GM19043 (cell line): ENCODE measurements at regions not wholly inside any gene's neighbourhood (a gene's known extent, or its start where the extent isn't known, plus 50 kb on each side); places are given as distances from the start of the nearest gene placed in this dataset.

Experiments
- ATAC-seq: cut with Tn5 transposase; IDR thresholded peaks from one replicate; pipeline ENCODE4 v1.9.1; 2021; ENCODE audit warnings: low read depth; ENCODE audit not compliant: unreplicated experiment

- no peak for ATAC-seq
Observed at GRCh38 chr17:73874008-73874720, 229.9 kb upstream of the SDK2 start.

GRCh38 chr17:73875346-73875745 is 231.1 kb upstream of the SDK2 start:
- ATAC-seq, result no peak

DNA sequence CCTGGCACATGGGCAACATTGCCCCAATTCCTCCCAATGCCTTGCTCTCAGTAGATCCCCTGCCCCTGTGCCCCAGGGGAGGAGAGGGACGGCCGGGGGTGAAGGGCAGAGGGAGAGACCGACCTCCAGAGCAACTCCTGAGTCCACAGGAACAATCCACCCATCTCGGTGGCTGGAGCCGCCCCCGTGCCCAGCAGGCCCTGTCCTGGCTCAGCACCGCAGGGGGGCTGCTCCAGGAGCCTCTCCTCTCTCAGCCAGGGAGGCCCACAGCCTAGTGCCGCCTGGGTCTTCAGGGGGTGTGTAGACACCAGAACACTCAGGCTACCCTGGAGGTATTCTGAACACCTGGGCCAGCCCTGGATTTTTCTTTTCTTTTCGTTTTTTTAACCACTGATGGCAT is 233.7 kb upstream of the SDK2 start:
- ATAC-seq, result no peak

DNA sequence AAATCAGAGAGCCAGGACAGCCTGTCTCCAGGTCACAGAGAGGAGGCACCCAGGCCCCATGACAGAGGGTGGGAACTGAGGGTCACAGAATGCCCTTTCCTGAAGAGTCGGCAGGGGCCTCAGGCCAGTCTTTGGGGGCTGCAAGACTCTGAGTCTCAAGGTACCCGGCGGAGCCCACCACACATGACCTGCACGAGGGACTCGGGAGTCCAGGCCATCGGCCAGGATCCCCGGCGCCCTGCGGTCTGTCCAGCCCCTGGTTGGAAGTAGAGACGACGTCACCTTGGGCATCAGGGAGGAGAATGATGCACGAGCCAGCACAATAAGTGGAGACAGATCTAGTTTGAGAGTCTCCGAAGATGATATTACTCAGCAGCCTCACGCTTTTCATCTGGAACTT is 234.7 kb upstream of the SDK2 start:
- ATAC-seq, result no peak

GRCh38 chr17:73879987-73880386 is 235.7 kb upstream of the SDK2 start:
- no peak for ATAC-seq

GRCh38 chr17:73882590-73882989 is 238.3 kb upstream of the SDK2 start:
- ATAC-seq, result no peak

- no peak for ATAC-seq
Observed at GRCh38 chr17:73883175-73883574, 238.9 kb upstream of the SDK2 start.

DNA sequence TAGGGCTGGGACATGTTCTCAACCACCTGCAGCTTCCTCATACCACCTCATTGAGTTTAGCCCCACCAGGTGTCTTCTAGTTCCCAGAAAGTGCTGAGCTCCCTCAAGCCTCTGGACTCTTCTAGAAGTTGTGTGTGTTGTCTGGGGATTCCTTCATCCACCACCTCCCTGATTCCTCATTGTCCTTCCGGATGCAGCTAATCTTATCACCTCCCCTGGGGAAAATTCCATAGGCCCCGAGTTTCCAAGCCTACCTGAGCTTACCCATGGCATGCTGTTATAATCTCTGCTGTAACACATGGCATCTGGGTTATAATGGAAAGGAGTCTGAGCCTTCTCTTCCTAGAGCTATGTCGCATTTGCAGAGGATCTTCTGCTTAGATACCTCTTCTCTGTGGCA is 243.5 kb upstream of the SDK2 start:
- no peak for ATAC-seq

DNA sequence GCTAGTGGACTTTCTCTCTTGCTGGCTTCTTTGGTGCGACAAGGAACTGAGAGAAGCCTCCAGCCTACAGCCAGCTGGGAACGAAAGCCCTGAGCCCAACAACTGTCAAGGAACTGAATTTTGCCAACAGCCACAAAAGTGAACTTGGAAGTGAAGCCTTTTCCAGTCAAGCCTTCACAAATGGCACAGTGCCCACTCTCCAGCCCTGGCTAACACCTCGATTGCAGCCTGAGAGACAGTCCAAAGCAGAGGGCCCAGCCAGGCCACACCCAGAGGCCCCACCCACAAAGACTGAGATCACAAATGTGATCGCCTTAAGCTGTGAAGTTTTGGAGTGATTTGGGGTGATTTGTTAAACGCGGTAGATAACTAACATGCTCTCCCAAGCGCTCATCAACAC is 244.6 kb upstream of the SDK2 start:
- ATAC-seq, result no peak

GRCh38 chr17:73889439-73889838 is 245.2 kb upstream of the SDK2 start:
- no peak for ATAC-seq

DNA sequence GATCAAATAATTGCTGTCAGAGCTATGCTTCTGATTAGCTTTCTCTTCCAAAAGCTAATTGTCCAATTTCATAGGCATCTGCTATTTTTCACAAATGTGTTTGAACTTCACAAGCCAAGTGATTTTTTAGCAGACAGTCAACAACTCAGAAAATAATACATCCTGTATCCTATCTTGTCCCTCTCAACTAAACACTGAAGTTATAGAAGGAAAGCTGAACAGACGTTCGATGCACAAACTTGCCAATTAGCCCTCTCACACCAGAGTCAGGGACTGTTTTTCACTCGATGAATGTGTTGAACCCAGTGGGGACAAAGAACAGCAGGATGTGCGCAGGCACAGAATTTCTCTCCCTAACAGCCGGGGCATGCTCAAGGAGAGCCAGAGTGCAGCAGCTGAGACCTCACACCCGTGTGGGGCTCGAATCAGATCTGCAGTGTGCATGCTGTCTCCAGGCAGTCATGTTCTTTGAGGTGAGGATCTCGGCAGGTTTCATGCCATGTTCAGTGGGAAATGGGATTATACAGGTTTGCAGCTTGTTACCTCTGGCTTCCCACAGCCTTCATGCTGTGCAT is 246.7 kb upstream of the SDK2 start:
- ATAC-seq, result no peak

- ATAC-seq, result no peak
Observed at GRCh38 chr17:73895157-73895556, 250.9 kb upstream of the SDK2 start.

- ATAC-seq, result no peak
Observed at GRCh38 chr17:73896966-73897365, 252.7 kb upstream of the SDK2 start.

DNA sequence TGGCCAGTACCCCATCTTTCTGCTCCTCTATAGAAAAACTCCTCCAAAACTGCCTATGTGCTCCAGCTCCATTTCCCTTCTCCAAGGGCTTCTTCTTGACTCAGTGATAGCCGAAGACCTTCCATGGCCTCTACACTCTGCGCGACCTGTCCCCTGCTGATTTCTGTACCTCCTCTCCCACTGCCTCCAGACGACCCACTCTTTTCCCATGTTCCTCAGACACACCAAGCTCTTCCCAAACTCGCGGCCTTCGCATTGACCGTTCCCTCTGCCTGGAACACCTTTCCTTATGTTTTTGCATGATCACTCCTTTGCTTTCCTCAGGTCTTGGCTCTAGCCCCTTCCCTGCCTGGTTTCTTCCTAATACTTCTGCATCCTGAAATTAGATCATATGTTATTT is 255.6 kb upstream of the SDK2 start:
- ATAC-seq, result no peak

DNA sequence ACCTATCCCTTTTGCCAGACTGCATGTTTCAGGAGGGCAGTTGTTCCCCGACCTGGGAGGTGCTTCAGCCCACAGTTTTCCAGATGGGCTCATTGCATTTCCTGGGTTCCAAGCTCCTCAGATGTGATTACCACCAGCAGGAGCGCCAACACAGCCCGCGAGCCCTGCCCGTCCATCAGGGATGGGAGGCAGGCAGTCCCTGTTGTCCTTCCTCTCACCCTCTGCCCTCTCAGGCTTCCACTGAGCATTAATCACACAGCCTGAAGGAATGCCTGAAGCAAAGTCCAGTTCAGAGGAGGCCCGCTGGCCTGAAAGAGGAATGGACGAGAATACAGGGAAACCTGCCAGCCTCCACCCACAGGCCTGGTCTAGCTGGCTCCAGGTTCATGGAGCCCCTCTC is 256.3 kb upstream of the SDK2 start:
- no peak for ATAC-seq

GRCh38 chr17:73901249-73901648 is 257.0 kb upstream of the SDK2 start:
- no peak for ATAC-seq

DNA sequence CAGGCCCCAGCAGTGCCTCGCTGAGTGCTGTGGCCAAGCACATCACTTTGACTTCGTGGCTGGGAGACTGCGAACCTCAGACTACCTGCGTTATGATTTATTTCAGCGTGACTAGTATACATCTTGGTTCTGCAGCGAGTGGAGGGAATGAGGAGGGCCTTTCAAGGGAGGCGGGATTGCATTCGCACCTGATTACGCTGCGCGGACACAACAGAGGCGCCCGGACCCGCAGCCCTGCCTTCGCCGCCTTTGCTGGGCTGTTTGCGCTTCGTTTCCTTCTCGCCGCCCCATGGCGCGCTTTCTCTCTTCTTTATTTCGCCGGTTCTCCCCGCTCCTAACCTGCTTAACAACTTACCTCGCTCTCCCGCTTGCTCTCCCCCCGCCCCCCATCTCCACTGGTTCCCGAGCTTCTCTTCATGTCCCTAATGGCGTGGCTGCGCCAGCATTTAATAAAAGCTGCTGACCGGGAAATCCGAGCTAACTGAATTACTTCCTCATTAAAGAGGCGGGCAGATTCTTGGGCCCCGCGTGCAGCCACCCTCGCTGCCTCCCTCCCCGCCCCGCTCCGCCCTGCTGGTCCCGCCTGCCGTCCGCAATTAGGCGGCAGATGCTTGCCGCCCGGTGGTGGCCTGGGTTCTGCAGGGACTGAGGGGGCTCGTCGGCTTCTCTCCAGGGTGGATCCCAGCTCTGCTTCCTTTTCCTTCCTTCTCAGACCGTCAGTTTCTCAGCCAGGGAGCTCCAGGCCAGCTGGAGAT is 257.6 kb upstream of the SDK2 start:
- no peak for ATAC-seq

- no peak for ATAC-seq
Observed at GRCh38 chr17:73902416-73903181, 258.4 kb upstream of the SDK2 start.

DNA sequence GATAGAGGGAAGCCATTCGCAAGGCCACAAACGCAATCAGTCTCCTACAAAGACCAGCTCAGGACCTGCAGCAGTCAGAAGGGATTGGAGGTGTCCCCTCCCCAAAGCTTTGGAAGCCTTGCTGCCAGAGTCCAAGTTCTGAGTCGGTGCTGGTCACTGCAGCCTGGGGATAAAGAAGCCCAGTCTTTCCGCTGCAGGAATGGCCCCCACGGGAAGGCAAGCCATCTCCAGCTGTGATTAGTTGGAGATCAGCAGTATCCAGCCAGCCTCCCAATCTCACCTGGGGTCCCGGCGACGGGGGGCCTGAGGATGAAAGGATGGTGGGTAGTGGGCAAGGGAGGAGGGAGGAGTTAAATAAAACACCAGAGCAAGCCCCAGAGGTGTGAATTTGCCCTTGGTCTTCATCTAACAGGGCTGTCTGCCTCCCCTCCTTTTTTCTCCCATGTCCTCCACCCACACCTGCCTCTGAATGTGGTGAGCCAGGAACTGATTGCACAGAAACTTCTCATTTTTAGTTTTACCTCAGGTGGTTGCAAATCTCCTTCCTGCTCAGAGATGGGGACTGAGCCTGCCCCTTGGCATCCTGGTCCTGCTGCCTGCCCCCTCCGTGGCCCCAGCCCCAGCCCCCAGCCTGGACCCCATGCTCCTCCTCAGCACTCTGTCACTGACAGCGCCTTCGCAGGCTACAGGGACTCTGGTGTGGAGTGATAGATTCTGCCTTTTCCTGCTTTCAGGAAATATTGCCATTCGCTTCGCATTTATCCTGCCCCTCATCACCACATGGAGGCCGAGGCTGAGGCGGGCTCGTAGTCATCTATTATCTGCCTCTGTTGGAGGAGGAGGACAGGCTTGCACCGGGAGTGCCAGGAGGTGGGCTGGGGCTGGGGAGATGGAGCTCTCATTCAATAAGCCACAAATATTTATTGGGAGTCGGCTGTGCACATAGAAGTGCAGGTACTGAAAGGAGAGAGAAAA is 262.9 kb upstream of the SDK2 start:
- no peak for ATAC-seq

DNA sequence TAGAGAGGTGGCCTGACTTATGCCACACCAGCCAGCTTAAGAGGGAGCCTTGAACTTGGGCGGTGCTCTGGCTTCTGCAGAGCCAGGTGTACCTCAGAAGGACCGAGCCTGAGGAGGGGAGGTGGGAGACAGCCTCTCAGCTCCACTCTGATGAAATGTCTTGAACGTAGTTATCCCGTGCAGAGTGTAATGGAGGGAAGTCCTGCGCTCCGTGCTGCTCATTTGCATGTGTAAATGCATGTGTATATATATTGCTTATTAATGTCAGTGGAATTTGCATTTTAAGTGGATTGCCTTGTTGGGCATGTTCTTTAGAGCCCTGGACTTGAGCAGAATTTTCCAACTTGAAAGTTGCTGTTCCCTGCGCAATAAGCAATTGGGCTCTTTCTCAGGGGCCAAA is 264.9 kb upstream of the SDK2 start:
- ATAC-seq, result no peak
